Heart right ventricle (tissue), 16 donors: ENCODE measurements at regions not wholly inside any gene's neighbourhood (a gene's known extent, or its start where the extent isn't known, plus 50 kb on each side); places are given as distances from the start of the nearest gene placed in this dataset.

Source experiments
- ATAC-seq, 8 donors: fragments of 200-7000 bp; cut with Tn5 transposase; one replicate each; pipeline ENCODE4 v1.9.1; 2020; ENCODE audit warnings: mild to moderate bottlenecking in 8 of 8, moderate library complexity in 8 of 8, moderate number of reproducible peaks in 1 of 8
- DNase-seq, 2 donors: peaks; one replicate each; pipeline ENCODE4 v3.0.0-alpha.2; 2020
- H3K27ac ChIP-seq, 10 donors: fragments of 200-600 bp; sonication (generic) in 2 of 10; one replicate each; pipeline versions ENCODE4 v1.5.0 to v1.8.0; 2020 to 2022; ENCODE audit warnings: mild to moderate bottlenecking in 3 of 10
- H3K27me3 ChIP-seq, 7 donors: fragments of 200-600 bp; one replicate each; pipeline ENCODE4 v1.8.0; 2021 to 2022; ENCODE audit warnings: mild to moderate bottlenecking in 2 of 7
- H3K36me3 ChIP-seq, 9 donors: fragments of 200-600 bp; sonication (generic) in 1 of 9; one replicate each; pipeline versions ENCODE4 v1.5.0 to v1.8.0; 2020 to 2022; ENCODE audit warnings: mild to moderate bottlenecking in 2 of 9
- H3K4me1 ChIP-seq, 9 donors: fragments of 200-600 bp; sonication (generic) in 1 of 9; one replicate each; pipeline versions ENCODE4 v1.5.0 to v1.8.0; 2020 to 2022; ENCODE audit warnings: mild to moderate bottlenecking in 4 of 9
- H3K4me3 ChIP-seq, 10 donors: fragments of 200-600 bp; sonication (generic) in 2 of 10; one replicate each; pipeline versions ENCODE4 v1.5.0 to v1.8.0; 2020 to 2022; ENCODE audit warnings: mild to moderate bottlenecking in 7 of 10, moderate library complexity in 2 of 10
- H3K9me3 ChIP-seq, 11 donors: fragments of 200-600 bp in 10 of 11; sonication (generic) in 2 of 11; one replicate each; pipeline versions ENCODE4 v1.5.0 to v1.8.0; 2013 to 2022; ENCODE audit warnings: mild to moderate bottlenecking in 2 of 11, control low read depth in 1 of 11, moderate library complexity in 1 of 11
- CTCF ChIP-seq, 9 donors: fragments of 200-600 bp; sonication (generic) in 2 of 9; IDR thresholded peaks; one replicate each; pipeline versions ENCODE4 v1.5.0 to v1.8.0; 2021 to 2022; ENCODE audit warnings: antibody characterized with exemption in 9 of 9, mild to moderate bottlenecking in 5 of 9, moderate library complexity in 1 of 9
- WGBS, 2 donors: extraction: QIAGEN DNeasy Blood & Tissue Kit; methylation state at CpG; one replicate each; pipeline ENCODE4 v1.1.7; 2013; ENCODE audit warnings: inconsistent platforms in 1 of 2; 5-methylcytosine and 5-hydroxymethylcytosine counted together
- intact Hi-C, 10 donors: fragments of 100-400 bp; cut with DNase I; formaldehyde crosslinking; loops; one replicate each; pipeline versions ENCODE4 v1.11.1 to v1.14.2; 2022
- donor health status: Arrhythmogenic right ventricular cardiomyopathy.
- donor health status: ischemic (EF 13 %, LVEDD 7.1; RV severe dilation, severe dysfunction).
- donor health status: healthy with polysubstance abuse.
- donor health status: DM: no; HTN: yes; CAD: no.
- donor health status: DM: no; HTN: no; CAD: no.
- donor health status: ischemic (EF 25% LVEDD 6.9; RV normal size, moderate dysfunction).
- donor health status: ischemic (EF 25% LVEDD 5.7; RV mildly dilated, moderate dysfunction).
- donor health status: healthy.
- donor health status: DM: yes; HTN: yes; CAD: no.
- donor health status: Ischemic cardiomyopathy.
- donor health status: ischemic (EF 35%, LVEDD 5.7; RV mildly dilated, moderate dysfunction).
- donor health status: nonischemic (EF 11% LVEDD 7.7; RV severe dilation, severe dysfunction).
- donor health status: DM: yes; HTN: yes; CAD: no.
- donor health status: PGD.
- donor health status: ischemic (EF 29% LVEDD 5.4; RV normal size, mild dysfunction).
- donor health status: nonischemic (EF 23%, LVEDD 6.1; RV moderate dilation, normal function).

GRCh38 chr5:135085936-135086725 lies 52.1 kb upstream of the PITX1 start:
- intact Hi-C loops = no loop called here
- no peak for TF ChIP-seq CTCF (IDR thresholded peaks at IDR 0.05)
- no peak for DNase-seq
- H3K4me1 ChIP-seq = no peaks in the 10 kb centered on the region
- no peak overlapping the region for H3K27ac ChIP-seq
- peaks cover 0 to 19% (median 16%) of the 10 kb centered on the region in 7 donors for H3K27me3 ChIP-seq
- 86 to 87% methylated on average over 17 of the region's 17 CpGs for WGBS, 2 donors
- no peaks in the 10 kb centered on the region for H3K36me3 ChIP-seq
- peaks cover 0 to 13% (median 4%) of the 10 kb centered on the region in 11 donors for H3K9me3 ChIP-seq
- no peak overlapping the region for H3K4me3 ChIP-seq
- ATAC-seq = no peak

- TF ChIP-seq CTCF (IDR thresholded peaks at IDR 0.05) = no peak
- DNase-seq (no peak), ATAC-seq (no peak)
- WGBS, 2 donors = 72 to 75% methylated on average over 6 of the region's 6 CpGs
- Histone ChIP-seq H3K27me3 (peaks cover 0 to 19% (median 16%) of the 10 kb centered on the region in 7 donors), H3K4me1 (no peaks in the 10 kb centered on the region), H3K4me3 (no peak overlapping the region), H3K9me3 (peaks cover 0 to 20% (median 7%) of the 10 kb centered on the region in 11 donors), H3K27ac (no peak overlapping the region), H3K36me3 (no peaks in the 10 kb centered on the region)
- intact Hi-C loops = no loop called here
These were observed 51.3 kb upstream of the PITX1 start for GRCh38 chr5:135085133-135085935.
